GM21576 (cell line): ENCODE measurements at regions not wholly inside any gene's neighbourhood (a gene's known extent, or its start where the extent isn't known, plus 50 kb on each side); places are given as distances from the start of the nearest gene placed in this dataset.
A peak's percentile ranks its signal among the peaks of the same experiment; 100 is the strongest.

Source experiments
- ATAC-seq: cut with Tn5 transposase; IDR thresholded peaks from one replicate; pipeline ENCODE4 v1.9.1; 2021; ENCODE audit warnings: mild to moderate bottlenecking, moderate library complexity; ENCODE audit not compliant: unreplicated experiment

DNA sequence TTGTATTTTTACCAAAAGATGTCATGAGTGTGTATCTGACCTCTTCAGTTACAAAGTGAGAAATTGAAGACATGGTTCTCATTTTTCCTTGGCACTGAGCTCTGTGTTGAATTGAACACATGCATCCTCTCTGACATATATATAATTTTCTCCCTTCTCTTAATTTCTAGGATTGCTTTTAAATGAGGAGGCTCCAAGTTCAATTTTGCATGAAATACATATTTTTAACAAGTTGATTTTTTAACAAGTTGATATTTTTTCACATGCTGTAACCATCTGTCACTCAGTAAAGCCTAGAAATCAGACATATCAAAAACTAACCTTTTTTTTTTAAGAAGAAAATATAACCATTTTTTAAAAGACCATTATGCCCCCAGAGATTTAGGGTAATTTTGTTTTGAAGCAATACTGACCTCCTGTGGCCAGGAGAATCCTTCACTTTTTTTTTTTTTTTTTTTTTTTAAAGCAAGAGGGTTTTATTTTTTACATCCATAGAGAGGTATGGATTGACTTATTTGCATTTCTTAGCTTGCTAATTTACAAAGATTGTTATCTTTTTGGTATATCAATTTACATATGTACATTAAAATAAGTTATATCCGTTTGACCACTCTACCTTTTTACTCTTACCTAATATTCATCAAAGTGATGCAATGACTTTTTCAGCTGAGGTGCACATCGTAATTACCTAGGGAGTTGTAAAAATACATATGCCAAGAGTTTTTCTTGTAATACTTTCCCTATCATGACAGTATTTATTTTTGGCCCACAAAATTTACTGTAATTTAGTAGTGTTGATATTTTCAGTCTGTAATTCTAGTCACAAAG, 161.8 kb downstream of the SOCS6 start:
- ATAC-seq, result no peak

GRCh38 chr18:70448588-70448987, 159.7 kb downstream of the SOCS6 start:
- no peak for ATAC-seq

GRCh38 chr18:70446063-70446462, 157.2 kb downstream of the SOCS6 start:
- no peak for ATAC-seq

DNA sequence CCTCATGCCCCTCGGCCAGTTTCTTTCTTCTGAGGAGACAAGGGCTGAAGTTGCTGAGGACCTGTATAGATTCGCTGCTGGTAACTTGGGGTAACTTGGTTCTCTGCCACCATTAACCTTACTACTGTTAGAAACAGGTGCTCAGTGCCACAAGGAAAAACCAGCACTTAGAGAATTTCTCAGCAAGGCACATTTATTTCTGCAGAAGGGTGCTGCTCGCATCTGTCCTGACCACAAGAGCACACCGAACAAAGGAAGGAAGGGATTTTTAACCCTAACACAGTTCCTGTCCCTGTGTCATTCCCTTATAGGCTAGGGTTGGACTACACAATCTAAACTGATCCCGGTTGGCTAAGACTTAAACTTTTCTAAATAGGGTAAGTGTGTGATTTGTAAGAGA, 154.1 kb downstream of the SOCS6 start:
- ATAC-seq, result no peak

- ATAC-seq, result no peak
Measured at GRCh38 chr18:70432804-70433400, 144.1 kb downstream of the SOCS6 start.

- no peak for ATAC-seq
Measured at GRCh38 chr18:70431203-70431624, 142.4 kb downstream of the SOCS6 start.

GRCh38 chr18:70430501-70431173, 141.8 kb downstream of the SOCS6 start:
- no peak for ATAC-seq

DNA sequence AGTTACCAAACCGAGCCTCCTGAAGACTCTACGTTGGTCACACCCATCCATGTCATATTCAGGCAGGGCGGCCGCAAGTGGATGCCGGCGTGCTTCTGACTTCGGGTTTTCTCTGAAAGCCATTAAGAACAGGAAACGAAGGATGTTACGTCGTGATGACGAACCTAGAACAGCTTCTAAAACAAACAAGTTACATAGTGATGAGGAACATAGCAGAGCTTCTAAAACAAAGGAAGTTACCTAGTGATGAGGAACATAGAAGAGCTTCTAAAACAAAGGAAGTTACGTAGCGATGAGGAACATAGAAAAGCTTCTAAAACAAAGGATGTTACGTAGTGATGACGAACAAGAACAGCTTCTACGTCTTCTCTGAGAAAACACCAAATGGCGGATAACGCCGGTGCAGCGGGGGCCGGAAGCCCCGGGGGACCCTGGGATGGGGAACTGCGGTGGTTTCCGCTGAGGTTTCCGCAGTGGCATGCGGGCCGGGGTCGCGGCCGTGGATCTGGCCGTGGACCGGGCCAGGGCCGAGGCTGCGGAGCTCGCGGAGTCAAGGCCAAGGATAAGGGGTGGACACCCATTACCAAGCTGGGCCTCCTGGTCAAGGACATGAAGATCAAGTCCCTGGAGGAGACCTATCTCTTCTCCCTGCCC, 141.1 kb downstream of the SOCS6 start:
- no peak for ATAC-seq

DNA sequence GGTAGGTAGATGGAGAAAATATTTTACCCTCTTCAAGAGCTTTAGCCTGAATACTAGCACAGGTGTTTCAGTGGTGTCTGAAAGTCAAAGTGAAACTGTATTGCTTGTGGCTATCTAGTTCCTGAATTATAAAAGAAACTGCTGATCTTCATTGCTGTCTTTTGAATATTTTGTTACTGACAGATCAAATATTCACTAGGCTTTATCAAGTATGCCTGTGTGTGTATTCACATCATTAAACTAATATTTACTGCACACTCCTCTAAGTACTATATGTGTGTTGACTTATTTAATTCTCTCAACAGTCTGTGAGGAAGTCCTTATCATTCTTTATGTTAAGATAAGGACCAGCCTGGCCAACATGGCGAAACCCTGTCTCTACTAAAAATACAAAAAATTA, 139.6 kb downstream of the SOCS6 start:
- ATAC-seq, result peak; percentile 100

DNA sequence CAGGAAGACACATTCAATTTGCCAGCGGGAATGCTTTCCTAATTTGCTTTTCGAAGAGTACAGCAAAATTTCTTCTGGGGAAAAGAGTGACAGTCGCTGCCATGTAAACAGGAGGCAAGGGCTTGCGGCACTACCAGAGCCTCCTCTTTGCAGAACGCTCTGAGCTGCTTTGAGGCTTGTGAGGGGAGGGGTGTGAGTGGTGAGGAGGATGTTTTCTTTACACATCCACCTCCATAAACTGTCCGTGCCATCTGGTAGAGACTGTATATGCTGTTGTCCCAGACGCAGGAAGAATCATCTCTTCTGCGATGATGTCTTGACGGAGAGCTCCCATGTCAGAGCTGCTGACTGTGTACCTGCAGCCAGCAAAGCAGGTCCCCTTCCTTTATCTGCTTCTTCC, 138.0 kb downstream of the SOCS6 start:
- ATAC-seq, result no peak

GRCh38 chr18:70425236-70425635, 136.4 kb downstream of the SOCS6 start:
- no peak for ATAC-seq

- no peak for ATAC-seq
Measured at GRCh38 chr18:70423988-70424387, 135.1 kb downstream of the SOCS6 start.

DNA sequence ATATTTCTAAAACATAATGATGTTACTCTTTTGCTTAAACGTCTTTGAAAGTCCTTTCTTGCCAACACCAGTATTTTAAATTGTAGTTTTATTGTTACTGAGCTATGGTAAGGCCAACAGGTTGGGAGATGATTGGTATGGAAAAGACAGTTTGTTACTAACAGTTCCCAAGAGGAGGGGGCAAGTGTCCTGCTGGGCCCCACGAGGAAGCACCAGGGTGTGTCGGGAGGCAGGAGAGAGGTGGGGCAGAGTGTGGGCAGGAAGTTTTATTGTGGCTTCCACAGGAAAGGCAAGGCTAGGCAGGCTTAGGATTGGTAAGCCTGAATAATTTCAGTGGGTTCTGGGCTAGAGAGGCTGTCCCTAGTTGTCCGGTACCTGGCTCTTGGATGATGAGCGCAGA, 134.3 kb downstream of the SOCS6 start:
- no peak for ATAC-seq

- ATAC-seq, result no peak
Measured at GRCh38 chr18:70422391-70422965, 133.6 kb downstream of the SOCS6 start.

DNA sequence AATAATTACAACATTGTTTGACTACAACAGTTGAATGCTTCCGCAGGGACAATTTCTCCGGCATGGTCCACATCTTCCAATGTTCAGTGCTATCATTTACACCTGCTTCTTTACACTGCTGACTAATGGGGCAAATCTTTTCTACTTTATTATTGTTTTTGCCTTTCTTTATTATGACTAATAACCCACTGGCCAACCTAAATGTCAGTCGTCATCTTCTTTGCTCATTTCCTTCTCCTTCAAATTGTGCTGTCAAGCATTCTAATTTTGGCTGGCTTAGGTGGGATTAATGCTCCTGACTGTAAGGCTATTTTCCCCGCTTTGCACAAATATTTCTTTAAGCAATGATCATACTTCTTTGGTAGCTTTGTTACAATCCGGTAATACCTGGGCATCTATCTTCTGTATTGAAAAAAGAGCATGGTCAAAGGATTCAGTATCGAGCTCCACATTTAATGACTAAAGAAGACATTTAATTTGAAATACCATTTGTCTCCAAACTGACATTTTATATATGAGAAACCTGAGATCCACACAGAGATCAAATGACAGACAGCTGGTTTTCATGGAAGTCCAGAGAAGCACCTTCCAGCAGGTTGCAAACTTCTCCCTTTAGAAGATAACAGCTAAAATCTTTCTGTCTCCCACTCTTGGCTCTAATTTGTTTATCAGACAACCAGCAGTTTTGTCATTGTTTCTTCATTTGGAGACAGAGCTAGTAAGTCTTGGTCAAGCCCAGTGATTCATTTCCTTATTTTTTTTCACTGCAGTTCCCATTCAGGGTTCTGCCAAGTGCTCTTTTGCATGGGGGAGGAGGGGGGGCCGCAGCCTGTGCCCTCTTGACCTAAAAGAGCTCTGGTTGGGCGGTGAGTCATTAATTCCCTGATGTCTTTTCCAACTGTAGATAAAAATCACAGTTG, 132.9 kb downstream of the SOCS6 start:
- ATAC-seq, result no peak

GRCh38 chr18:70420146-70420898, 131.5 kb downstream of the SOCS6 start:
- ATAC-seq, result no peak

- ATAC-seq, result no peak
Measured at GRCh38 chr18:70419526-70419925, 130.7 kb downstream of the SOCS6 start.

- ATAC-seq, result peak; percentile 98
Measured at GRCh38 chr18:70418546-70419311, 129.9 kb downstream of the SOCS6 start.

- ATAC-seq, result no peak
Measured at GRCh38 chr18:70417847-70418246, 129.0 kb downstream of the SOCS6 start.
